ENCODE measurements at regions not wholly inside any gene's neighbourhood (a gene's known extent, or its start where the extent isn't known, plus 50 kb on each side); places are given as distances from the start of the nearest gene placed in this dataset.

DNA sequence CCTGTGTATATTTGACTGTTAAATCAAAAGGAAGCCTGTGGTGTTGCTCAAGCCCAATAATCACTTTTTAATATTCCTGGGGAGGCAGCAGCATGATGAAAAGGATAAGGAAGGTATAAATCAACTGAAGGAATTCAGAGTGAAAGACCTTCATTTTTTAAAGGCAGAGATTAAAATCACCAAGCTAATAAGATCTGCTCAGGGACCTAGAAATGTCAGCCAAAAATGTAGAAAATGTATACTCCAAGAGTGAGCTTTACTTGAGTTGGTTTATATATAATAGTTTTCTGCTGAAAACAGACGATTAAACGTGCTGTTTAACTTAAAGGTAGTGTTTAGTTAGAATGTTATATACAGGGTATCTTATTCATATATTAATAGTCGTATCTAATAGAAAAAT lies 549.3 kb downstream of the IQCM start:
- no peak for ATAC-seq
- H3K36me3 ChIP-seq (ENCODE audit: low read depth): no peaks in the 10 kb centered on the region
- no peak for DNase-seq
- TF ChIP-seq, protein P1, sequence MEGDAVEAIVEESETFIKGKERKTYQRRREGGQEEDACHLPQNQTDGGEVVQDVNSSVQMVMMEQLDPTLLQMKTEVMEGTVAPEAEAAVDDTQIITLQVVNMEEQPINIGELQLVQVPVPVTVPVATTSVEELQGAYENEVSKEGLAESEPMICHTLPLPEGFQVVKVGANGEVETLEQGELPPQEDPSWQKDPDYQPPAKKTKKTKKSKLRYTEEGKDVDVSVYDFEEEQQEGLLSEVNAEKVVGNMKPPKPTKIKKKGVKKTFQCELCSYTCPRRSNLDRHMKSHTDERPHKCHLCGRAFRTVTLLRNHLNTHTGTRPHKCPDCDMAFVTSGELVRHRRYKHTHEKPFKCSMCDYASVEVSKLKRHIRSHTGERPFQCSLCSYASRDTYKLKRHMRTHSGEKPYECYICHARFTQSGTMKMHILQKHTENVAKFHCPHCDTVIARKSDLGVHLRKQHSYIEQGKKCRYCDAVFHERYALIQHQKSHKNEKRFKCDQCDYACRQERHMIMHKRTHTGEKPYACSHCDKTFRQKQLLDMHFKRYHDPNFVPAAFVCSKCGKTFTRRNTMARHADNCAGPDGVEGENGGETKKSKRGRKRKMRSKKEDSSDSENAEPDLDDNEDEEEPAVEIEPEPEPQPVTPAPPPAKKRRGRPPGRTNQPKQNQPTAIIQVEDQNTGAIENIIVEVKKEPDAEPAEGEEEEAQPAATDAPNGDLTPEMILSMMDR (IDR thresholded peaks at IDR 0.05): no peak
- no peak overlapping the region for H3K4me3 ChIP-seq
- no peaks in the 10 kb centered on the region for H3K4me1 ChIP-seq (ENCODE audit: low read depth)
- no peaks in the 10 kb centered on the region for H3K9me3 ChIP-seq
- intact Hi-C loops (cut with DNase I, micrococcal nuclease): no loop called here

DNA sequence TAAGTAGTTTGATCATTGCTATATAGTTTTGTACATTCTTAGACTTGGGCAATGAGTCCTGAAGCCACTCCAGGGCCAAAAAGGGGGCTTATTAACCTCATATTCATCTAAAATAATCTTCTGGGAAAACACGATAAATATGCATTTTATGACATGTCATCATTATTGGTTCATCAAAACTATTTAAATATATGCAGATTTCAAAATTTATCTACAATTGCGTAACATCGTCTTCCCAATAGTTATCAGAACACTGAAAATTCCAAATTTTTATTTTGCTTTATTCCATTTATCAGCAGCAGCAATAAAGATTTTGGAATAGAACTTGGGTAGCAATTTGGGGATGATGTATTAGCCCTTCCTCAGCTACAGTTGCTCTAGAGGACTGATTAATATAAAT lies 550.0 kb downstream of the IQCM start:
- Histone ChIP-seq H3K36me3 (ENCODE audit: low read depth) (no peaks in the 10 kb centered on the region), H3K9me3 (no peaks in the 10 kb centered on the region), H3K4me1 (ENCODE audit: low read depth) (no peaks in the 10 kb centered on the region), H3K4me3 (no peak overlapping the region)
- intact Hi-C loops (cut with DNase I, micrococcal nuclease): no loop called here
- DNase-seq (no peak), ATAC-seq (no peak)
- TF ChIP-seq, protein P1 (IDR thresholded peaks at IDR 0.05): no peak

DNA sequence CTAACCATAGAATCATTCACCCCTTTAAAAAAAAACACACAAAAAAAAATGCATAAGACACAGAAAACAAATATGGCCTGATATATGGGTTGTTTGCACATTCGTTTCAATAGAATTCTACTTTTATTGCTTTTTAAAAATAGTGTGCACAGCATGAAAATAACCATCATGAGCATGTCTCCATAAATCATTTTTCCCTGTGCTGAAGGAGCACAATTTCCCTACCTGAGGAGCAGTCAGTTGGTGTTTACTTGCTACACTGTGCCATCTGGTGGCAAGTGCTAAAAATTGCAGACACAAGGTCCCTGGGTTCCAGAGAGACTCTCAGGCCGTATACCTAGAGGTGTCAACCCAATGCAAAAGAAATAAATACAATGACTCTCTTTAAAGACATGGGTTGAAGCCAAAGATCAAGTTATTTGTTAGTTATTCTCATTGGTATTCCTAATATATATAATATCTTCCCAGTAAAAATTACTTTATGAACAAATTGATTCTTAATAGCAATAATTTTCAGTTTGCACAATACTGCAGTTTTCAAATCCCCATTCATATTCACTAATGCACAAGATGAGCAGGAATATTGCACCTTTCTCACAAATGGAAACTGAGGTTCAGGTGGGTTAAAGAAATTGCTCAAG lies 551.4 kb downstream of the IQCM start:
- ATAC-seq (peak; percentile 93), DNase-seq (peak in 1 of 3 donors; percentile 25)
- Histone ChIP-seq H3K4me3 (no peak overlapping the region), H3K4me1 (ENCODE audit: low read depth) (no peaks in the 10 kb centered on the region), H3K9me3 (no peaks in the 10 kb centered on the region), H3K36me3 (ENCODE audit: low read depth) (no peaks in the 10 kb centered on the region)
- intact Hi-C loops (cut with DNase I, micrococcal nuclease): no loop called here
- TF ChIP-seq, protein P1 (IDR thresholded peaks at IDR 0.05): peak; percentile 51

DNA sequence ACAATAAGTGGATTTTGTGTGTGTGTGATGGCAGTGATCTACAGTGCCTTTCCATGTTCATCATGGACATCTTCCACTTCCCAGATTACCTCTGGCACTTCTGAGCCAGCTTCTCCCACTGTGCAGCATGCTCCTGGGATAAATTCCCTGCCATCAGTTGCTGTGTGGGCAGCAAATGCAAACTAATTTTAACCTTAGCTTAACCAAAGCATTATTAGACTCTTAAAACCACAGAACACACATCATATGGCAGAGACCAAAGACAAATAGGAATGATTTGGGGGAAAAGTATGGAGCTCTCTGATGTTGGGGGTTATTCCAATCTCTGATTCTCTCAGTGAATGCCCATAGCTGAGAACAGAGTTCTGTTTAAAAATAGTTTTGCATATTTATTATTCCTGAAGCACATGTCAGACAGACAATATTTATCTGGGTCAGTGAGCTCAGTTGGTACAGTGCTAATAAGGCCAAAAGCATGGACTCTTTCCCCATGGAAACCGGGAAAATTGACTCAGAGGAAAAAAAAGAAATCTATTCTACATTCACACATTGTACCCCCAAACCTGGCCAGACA lies 567.4 kb downstream of the IQCM start:
- H3K36me3 ChIP-seq (ENCODE audit: low read depth): no peaks in the 10 kb centered on the region
- DNase-seq (no peak), ATAC-seq (no peak)
- H3K4me3 ChIP-seq: no peak overlapping the region
- H3K9me3 ChIP-seq: no peaks in the 10 kb centered on the region
- H3K4me1 ChIP-seq (ENCODE audit: low read depth): no peaks in the 10 kb centered on the region
- TF ChIP-seq, protein P1 (IDR thresholded peaks at IDR 0.05): no peak
- intact Hi-C loops (cut with DNase I, micrococcal nuclease): no loop called here

DNA sequence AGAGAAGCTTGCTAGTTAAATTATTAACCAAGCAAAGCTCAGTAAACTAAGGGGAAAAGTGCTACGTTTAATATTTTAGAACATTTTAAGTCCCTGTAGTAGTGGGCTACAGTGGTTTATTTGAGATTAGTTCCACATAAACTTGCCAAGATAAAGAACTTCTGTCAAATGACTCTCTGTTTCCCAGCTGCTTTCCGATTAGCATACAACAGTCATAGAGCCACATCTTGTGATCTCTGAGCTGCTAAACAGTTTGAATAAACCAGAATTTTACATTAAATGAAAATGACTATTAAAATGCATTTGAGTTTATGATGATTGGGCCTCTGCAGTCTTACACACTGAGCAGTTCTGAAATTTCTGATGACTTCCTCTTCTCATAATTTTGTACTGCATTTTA lies 568.5 kb downstream of the IQCM start:
- DNase-seq (no peak), ATAC-seq (no peak)
- intact Hi-C loops (cut with DNase I, micrococcal nuclease): no loop called here
- TF ChIP-seq, protein P1 (IDR thresholded peaks at IDR 0.05): no peak
- no peaks in the 10 kb centered on the region for H3K36me3 ChIP-seq (ENCODE audit: low read depth)
- H3K4me3 ChIP-seq: no peak overlapping the region
- H3K4me1 ChIP-seq (ENCODE audit: low read depth): no peaks in the 10 kb centered on the region
- H3K9me3 ChIP-seq: no peaks in the 10 kb centered on the region

Data from mucosa of descending colon (tissue), 3 donors.